HepG2 (cell line): ENCODE measurements at regions not wholly inside any gene's neighbourhood (a gene's known extent, or its start where the extent isn't known, plus 50 kb on each side); places are given as distances from the start of the nearest gene placed in this dataset.

Experiments used
- HMGXB3 ChIP-seq: sonication (generic); formaldehyde crosslinking; IDR thresholded peaks from 2 replicates; pipeline ENCODE4 v1.4.0; 2020; ENCODE audit warnings: missing genetic modification reagents, borderline replicate concordance
- IKZF4 ChIP-seq: sonication (generic); formaldehyde crosslinking; IDR thresholded peaks from 2 replicates; pipeline ENCODE4 v1.5.1; 2020; ENCODE audit warnings: borderline replicate concordance, mild to moderate bottlenecking, low read depth, missing genetic modification reagents; ENCODE audit errors: not compliant biosample characterization
- MATR3 ChIP-seq: sonication (generic); formaldehyde crosslinking; IDR thresholded peaks from 2 replicates; pipeline ENCODE4 v1.4.0; 2020; ENCODE audit warnings: missing genetic modification reagents
- MEIS2 ChIP-seq: sonication (generic); formaldehyde crosslinking; IDR thresholded peaks from 2 replicates; pipeline ENCODE4 v1.9.0; 2021; ENCODE audit warnings: mild to moderate bottlenecking, missing genetic modification reagents
- NFE2L2 ChIP-seq: fragments of 150-350 bp; IDR thresholded peaks from 2 replicates; pipeline ENCODE4 v1.6.1; 2014; ENCODE audit warnings: low read length
- PAWR ChIP-seq: sonication (generic); formaldehyde crosslinking; IDR thresholded peaks from 2 replicates; pipeline ENCODE4 v1.4.0; 2020; ENCODE audit warnings: missing genetic modification reagents, mild to moderate bottlenecking, borderline replicate concordance
- SETDB1 ChIP-seq: sonication (generic); formaldehyde crosslinking; IDR thresholded peaks from 2 replicates; pipeline ENCODE4 v1.5.1; 2020; ENCODE audit warnings: missing genetic modification reagents, mild to moderate bottlenecking, borderline replicate concordance
- SNRNP70 ChIP-seq: fragments of 200-400 bp; formaldehyde crosslinking; IDR thresholded peaks from 2 replicates; pipeline ENCODE4 v1.6.1; 2017; ENCODE audit warnings: mild to moderate bottlenecking, low read depth, low read length, moderate library complexity
- SP1 ChIP-seq, 2 experiments: fragments of 450-650 bp in 1 of 2; sonication (generic) in 1 of 2; formaldehyde crosslinking in 1 of 2; IDR thresholded peaks; 2 replicates each; pipeline versions ENCODE4 v1.4.0 to v1.6.1; 2016 to 2020; ENCODE audit warnings: missing genetic modification reagents in 1 of 2
- ZBTB25 ChIP-seq: IDR thresholded peaks from 2 replicates; pipeline ENCODE4 v1.6.1; 2018; ENCODE audit warnings: missing genetic modification reagents
- ZBTB49 ChIP-seq: sonication (generic); formaldehyde crosslinking; IDR thresholded peaks from 2 replicates; pipeline ENCODE4 v1.4.0; 2020; ENCODE audit warnings: missing genetic modification reagents, borderline replicate concordance
- ZNF264 ChIP-seq: sonication (generic); formaldehyde crosslinking; IDR thresholded peaks from 2 replicates; pipeline ENCODE4 v1.4.0; 2020; ENCODE audit warnings: missing genetic modification reagents
- ZNF30 ChIP-seq: sonication (generic); formaldehyde crosslinking; IDR thresholded peaks from 2 replicates; pipeline ENCODE4 v1.5.0; 2020; ENCODE audit warnings: mild to moderate bottlenecking, missing genetic modification reagents
- ZNF460 ChIP-seq: sonication (generic); formaldehyde crosslinking; IDR thresholded peaks from 2 replicates; pipeline ENCODE4 v1.5.1; 2020; ENCODE audit warnings: missing genetic modification reagents, mild to moderate bottlenecking, borderline replicate concordance
- ZNF567 ChIP-seq: sonication (generic); formaldehyde crosslinking; IDR thresholded peaks from 2 replicates; pipeline ENCODE4 v1.8.1; 2023; ENCODE audit warnings: mild to moderate bottlenecking, missing genetic modification reagents, borderline replicate concordance
- TF ChIP-seq, protein P1 (sequence below): sonication (generic); formaldehyde crosslinking; IDR thresholded peaks from 2 replicates; pipeline ENCODE4 v1.5.1; 2020; ENCODE audit warnings: missing genetic modification reagents, mild to moderate bottlenecking, borderline replicate concordance
- TF ChIP-seq, protein P2 (sequence below): sonication (generic); formaldehyde crosslinking; IDR thresholded peaks from 2 replicates; pipeline ENCODE4 v1.4.0; 2020; ENCODE audit warnings: mild to moderate bottlenecking, low read depth, missing genetic modification reagents

DNA sequence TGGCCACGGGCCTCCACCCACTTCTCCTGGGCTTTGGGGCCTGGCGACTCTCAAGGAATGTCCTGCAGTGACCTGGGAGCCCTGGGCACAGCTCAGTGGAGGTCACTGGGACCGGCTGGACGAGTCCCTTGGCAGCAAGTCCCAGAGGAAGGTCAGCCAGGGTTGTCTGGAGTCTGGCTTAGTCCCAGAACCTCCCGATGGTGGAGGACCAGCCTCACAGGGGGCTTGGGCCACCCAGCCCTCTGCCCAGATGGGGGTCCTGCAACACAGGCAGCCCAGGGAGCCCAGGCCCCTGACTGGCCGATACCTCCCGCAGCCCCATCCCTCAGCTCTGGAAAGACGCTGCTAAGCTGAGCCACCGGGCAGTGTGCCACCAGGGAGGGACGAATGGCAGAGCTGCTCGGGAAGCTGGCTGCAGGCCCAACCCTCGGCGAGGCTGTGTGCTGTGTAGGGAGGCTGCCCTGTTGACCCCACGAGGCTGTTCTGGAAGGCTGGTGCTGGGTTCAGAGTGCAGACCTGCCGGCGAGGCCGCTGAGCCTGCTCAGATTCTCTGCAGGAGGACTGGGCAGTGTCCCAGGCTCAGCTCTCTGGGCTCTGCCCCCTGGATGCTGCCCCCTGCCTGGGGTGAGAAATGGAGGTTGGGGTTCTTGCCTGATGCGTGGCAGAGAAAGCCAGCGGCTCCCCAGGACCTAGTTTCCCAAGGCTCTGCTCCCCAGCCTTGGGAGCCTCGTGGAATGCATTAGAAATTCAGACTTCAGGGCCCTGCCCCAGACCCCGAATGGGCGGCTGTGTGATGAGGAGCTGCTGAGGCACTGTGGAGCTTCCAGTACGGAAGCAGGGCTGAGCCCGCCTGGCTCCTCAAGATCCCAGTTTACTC, 61.7 kb downstream of the ADRA2C start (continued):
- TF ChIP-seq IKZF4 (CRISPR knock-in tag) (peak; percentile 83), NFE2L2 (no peak), ZNF30 (no peak), ZNF567 (CRISPR knock-in tag) (no peak), ZBTB25 (CRISPR knock-in tag) (0 out of 2 replicates have a peak, but pooled peaks have one; percentile 42), ZNF460 (CRISPR knock-in tag) (no peak), ZBTB49 (CRISPR knock-in tag) (no peak), MEIS2 (CRISPR knock-in tag) (no peak), ZNF264 (CRISPR knock-in tag) (0 out of 2 replicates have a peak, but pooled peaks have one; percentile 47), SETDB1 (CRISPR knock-in tag) (0 out of 2 replicates have a peak, but pooled peaks have one; percentile 26), SNRNP70 (no peak), HMGXB3 (CRISPR knock-in tag) (no peak; the same call in 1 of the 2 replicates), SP1 (IDR thresholded peaks at IDR 0.05) (no peak), SP1 (CRISPR knock-in tag; IDR thresholded peaks at IDR 0.05) (0 out of 2 replicates have a peak, but pooled peaks have one; percentile 9), MATR3 (CRISPR knock-in tag) (no peak), PAWR (no peak)
- TF ChIP-seq, protein P1, sequence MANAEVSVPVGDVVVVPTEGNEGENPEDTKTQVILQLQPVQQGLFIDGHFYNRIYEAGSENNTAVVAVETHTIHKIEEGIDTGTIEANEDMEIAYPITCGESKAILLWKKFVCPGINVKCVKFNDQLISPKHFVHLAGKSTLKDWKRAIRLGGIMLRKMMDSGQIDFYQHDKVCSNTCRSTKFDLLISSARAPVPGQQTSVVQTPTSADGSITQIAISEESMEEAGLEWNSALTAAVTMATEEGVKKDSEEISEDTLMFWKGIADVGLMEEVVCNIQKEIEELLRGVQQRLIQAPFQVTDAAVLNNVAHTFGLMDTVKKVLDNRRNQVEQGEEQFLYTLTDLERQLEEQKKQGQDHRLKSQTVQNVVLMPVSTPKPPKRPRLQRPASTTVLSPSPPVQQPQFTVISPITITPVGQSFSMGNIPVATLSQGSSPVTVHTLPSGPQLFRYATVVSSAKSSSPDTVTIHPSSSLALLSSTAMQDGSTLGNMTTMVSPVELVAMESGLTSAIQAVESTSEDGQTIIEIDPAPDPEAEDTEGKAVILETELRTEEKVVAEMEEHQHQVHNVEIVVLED (CRISPR knock-in tag) = peak; percentile 71
- TF ChIP-seq, protein P2, sequence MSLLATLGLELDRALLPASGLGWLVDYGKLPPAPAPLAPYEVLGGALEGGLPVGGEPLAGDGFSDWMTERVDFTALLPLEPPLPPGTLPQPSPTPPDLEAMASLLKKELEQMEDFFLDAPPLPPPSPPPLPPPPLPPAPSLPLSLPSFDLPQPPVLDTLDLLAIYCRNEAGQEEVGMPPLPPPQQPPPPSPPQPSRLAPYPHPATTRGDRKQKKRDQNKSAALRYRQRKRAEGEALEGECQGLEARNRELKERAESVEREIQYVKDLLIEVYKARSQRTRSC (CRISPR knock-in tag) = no peak; the same call in 1 of the 2 replicates
